HL-60 (cell line): ENCODE measurements at regions not wholly inside any gene's neighbourhood (a gene's known extent, or its start where the extent isn't known, plus 50 kb on each side); places are given as distances from the start of the nearest gene placed in this dataset.
"Not testable (repeated sequence)": the region's sequence is repeated elsewhere in the genome, so short reads cannot be mapped to it uniquely, and the experiment has no call there.

ENCODE experiments used
- DNase-seq, 2 experiments: peaks; one replicate each; pipeline ENCODE4 v3.0.0-alpha.2; 2010 to 2020; ENCODE audit warnings: low read depth in 1 of 2, low spot score in 1 of 2
- H3K27ac ChIP-seq: fragments of 250-450 bp; sonication (Bioruptor Pico); replicated peaks from 2 replicates; pipeline ENCODE4 v1.5.1; 2020; ENCODE audit warnings: mild to moderate bottlenecking, moderate library complexity
- H3K27me3 ChIP-seq: fragments of 250-450 bp; sonication (Bioruptor Pico); 2 replicates; pipeline ENCODE4 v1.5.1; 2021; ENCODE audit warnings: mild to moderate bottlenecking, moderate library complexity; ENCODE audit not compliant: insufficient read depth, poor library complexity, severe bottlenecking
- H3K4me3 ChIP-seq: replicated peaks from 2 replicates; pipeline ENCODE4 v1.5.1; 2011; ENCODE audit warnings: mild to moderate bottlenecking, control low read depth, low read length; ENCODE audit not compliant: insufficient read depth
- CTCF ChIP-seq: IDR thresholded peaks from one replicate; pipeline ENCODE4 v1.5.1; 2011; ENCODE audit warnings: low read length, control low read depth, inconsistent platforms; ENCODE audit not compliant: insufficient read depth
- GABPA ChIP-seq: IDR thresholded peaks from 2 replicates; pipeline ENCODE4 v1.6.1; 2012; ENCODE audit warnings: low read depth
- POLR2AphosphoS5 ChIP-seq: IDR thresholded peaks from 2 replicates; pipeline ENCODE4 v1.6.1; 2012; ENCODE audit warnings: low read depth
- SPI1 ChIP-seq: IDR thresholded peaks from 2 replicates; pipeline ENCODE4 v1.6.1; 2012; ENCODE audit warnings: low read depth, mild to moderate bottlenecking, borderline replicate concordance
- TF ChIP-seq, protein P1 (sequence below): IDR thresholded peaks from 2 replicates; pipeline ENCODE4 v1.6.1; 2012; ENCODE audit warnings: low read depth; ENCODE audit not compliant: insufficient replicate concordance

GRCh38 chrX:129346574-129346973, 176.7 kb downstream of the SMARCA1 start:
- no peak overlapping the region for H3K27ac ChIP-seq
- no peak overlapping the region for H3K4me3 ChIP-seq
- no peak for DNase-seq
- H3K27me3 ChIP-seq: no peaks in the 10 kb centered on the region
- no peak for TF ChIP-seq SPI1
- no peak for TF ChIP-seq GABPA
- TF ChIP-seq CTCF: no peak
- TF ChIP-seq, protein P1, sequence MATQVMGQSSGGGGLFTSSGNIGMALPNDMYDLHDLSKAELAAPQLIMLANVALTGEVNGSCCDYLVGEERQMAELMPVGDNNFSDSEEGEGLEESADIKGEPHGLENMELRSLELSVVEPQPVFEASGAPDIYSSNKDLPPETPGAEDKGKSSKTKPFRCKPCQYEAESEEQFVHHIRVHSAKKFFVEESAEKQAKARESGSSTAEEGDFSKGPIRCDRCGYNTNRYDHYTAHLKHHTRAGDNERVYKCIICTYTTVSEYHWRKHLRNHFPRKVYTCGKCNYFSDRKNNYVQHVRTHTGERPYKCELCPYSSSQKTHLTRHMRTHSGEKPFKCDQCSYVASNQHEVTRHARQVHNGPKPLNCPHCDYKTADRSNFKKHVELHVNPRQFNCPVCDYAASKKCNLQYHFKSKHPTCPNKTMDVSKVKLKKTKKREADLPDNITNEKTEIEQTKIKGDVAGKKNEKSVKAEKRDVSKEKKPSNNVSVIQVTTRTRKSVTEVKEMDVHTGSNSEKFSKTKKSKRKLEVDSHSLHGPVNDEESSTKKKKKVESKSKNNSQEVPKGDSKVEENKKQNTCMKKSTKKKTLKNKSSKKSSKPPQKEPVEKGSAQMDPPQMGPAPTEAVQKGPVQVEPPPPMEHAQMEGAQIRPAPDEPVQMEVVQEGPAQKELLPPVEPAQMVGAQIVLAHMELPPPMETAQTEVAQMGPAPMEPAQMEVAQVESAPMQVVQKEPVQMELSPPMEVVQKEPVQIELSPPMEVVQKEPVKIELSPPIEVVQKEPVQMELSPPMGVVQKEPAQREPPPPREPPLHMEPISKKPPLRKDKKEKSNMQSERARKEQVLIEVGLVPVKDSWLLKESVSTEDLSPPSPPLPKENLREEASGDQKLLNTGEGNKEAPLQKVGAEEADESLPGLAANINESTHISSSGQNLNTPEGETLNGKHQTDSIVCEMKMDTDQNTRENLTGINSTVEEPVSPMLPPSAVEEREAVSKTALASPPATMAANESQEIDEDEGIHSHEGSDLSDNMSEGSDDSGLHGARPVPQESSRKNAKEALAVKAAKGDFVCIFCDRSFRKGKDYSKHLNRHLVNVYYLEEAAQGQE: no peak
- TF ChIP-seq POLR2AphosphoS5: no peak

DNA sequence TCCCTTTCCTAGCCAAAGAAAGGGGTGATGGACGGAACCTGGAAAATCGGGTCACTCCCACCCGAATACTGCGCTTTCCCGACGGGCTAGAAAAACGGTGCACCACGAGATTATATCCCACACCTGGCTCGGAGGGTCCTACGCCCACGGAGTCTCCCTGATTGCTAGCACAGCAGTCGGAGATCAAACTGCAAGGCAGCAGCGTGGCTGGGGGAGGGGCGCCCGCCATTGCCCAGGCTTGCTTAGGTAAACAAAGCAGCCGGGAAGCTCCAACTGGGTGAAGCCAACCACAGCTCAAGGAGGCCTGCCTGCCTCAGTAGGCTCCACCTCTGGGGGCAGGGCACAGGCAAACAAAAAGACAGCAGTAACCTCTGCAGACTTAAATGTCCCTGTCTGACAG, 186.0 kb downstream of the SMARCA1 start:
- H3K4me3 ChIP-seq, DNase-seq, H3K27ac ChIP-seq, H3K27me3 ChIP-seq: not testable (repeated sequence)

DNA sequence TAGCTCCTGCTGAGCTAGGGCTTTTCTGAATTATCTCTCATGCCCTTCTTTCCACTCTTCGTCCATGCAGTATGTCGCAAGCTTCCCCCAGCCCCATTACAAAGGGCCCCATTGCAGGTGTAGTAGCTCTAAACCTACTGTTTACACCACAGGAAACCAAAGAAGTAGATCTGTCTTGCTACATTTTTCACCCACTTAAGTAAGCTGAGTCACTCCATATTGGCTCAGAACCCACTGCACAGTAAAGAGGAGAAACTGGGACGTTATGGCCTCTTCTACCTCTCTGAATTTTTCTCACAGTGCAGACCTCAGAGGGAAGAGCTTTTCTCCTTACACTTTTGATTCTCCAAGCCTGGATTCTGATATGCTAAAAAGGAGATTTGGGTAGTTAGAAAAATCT, 200.2 kb downstream of the SMARCA1 start:
- Histone ChIP-seq H3K27ac (no peak overlapping the region), H3K4me3 (no peak overlapping the region), H3K27me3 (no peaks in the 10 kb centered on the region)
- peak in 1 of 2 experiments; percentile 23 for DNase-seq
- TF ChIP-seq GABPA: no peak
- no peak for TF ChIP-seq CTCF
- no peak for TF ChIP-seq SPI1
- no peak for TF ChIP-seq POLR2AphosphoS5
- TF ChIP-seq, protein P1: no peak

GRCh38 chrX:129318375-129318774, 204.9 kb downstream of the SMARCA1 start:
- DNase-seq: peak in 1 of 2 experiments; percentile 21
- no peak overlapping the region for H3K27ac ChIP-seq
- H3K27me3 ChIP-seq: no peaks in the 10 kb centered on the region
- no peak overlapping the region for H3K4me3 ChIP-seq
- TF ChIP-seq CTCF: no peak
- TF ChIP-seq GABPA: no peak
- TF ChIP-seq, protein P1: no peak
- no peak for TF ChIP-seq SPI1
- no peak for TF ChIP-seq POLR2AphosphoS5
